ENCODE measurements at regions not wholly inside any gene's neighbourhood (a gene's known extent, or its start where the extent isn't known, plus 50 kb on each side); places are given as distances from the start of the nearest gene placed in this dataset.

- TF ChIP-seq, protein P1, sequence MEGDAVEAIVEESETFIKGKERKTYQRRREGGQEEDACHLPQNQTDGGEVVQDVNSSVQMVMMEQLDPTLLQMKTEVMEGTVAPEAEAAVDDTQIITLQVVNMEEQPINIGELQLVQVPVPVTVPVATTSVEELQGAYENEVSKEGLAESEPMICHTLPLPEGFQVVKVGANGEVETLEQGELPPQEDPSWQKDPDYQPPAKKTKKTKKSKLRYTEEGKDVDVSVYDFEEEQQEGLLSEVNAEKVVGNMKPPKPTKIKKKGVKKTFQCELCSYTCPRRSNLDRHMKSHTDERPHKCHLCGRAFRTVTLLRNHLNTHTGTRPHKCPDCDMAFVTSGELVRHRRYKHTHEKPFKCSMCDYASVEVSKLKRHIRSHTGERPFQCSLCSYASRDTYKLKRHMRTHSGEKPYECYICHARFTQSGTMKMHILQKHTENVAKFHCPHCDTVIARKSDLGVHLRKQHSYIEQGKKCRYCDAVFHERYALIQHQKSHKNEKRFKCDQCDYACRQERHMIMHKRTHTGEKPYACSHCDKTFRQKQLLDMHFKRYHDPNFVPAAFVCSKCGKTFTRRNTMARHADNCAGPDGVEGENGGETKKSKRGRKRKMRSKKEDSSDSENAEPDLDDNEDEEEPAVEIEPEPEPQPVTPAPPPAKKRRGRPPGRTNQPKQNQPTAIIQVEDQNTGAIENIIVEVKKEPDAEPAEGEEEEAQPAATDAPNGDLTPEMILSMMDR (IDR thresholded peaks at IDR 0.05) = no peak
- TF ChIP-seq POLR2A (IDR thresholded peaks at IDR 0.05) = no peak
- WGBS, 4 donors = 72 to 93% (median 84%) methylated on average over 6 of the region's 6 CpGs
- Histone ChIP-seq H3K4me3 (no peak overlapping the region), H3K27ac (no peak overlapping the region), H3K4me1 (no peaks in the 10 kb centered on the region), H3K9me3 (peaks cover 0 to 9% (median 0%) of the 10 kb centered on the region in 12 donors), H3K27me3 (peaks cover 0 to 4% (median 0%) of the 10 kb centered on the region in 9 donors), H3K36me3 (no peaks in the 10 kb centered on the region)
- no peak for DNase-seq
- ATAC-seq = no peak
- intact Hi-C loops (cut with DNase I) = no loop called here
Observed at GRCh38 chrX:26590849-26591248, 374.9 kb downstream of the MAGEB5 start.

- H3K9me3 ChIP-seq = no peaks in the 10 kb centered on the region
- no peak for TF ChIP-seq POLR2A (IDR thresholded peaks at IDR 0.05)
- TF ChIP-seq, protein P1 (IDR thresholded peaks at IDR 0.05) = no peak
- no peak overlapping the region for H3K27ac ChIP-seq
- intact Hi-C loops (cut with DNase I) = no loop called here
- ATAC-seq (no peak), DNase-seq (no peak)
- peaks cover 0 to 4% (median 0%) of the 10 kb centered on the region in 9 donors for H3K27me3 ChIP-seq
- no peaks in the 10 kb centered on the region for H3K36me3 ChIP-seq
- no peak overlapping the region for H3K4me3 ChIP-seq
- 64 to 87% (median 76%) methylated on average over 3 of the region's 3 CpGs for WGBS, 4 donors
- H3K4me1 ChIP-seq = no peaks in the 10 kb centered on the region
Observed at GRCh38 chrX:26586570-26586969, 370.6 kb downstream of the MAGEB5 start.

- DNase-seq = no peak
- intact Hi-C loops (cut with DNase I) = no loop called here
Observed at GRCh38 chrX:26581091-26581490, 365.1 kb downstream of the MAGEB5 start.

GRCh38 chrX:26580021-26580420 lies 364.1 kb downstream of the MAGEB5 start:
- Histone ChIP-seq H3K4me3 (no peak overlapping the region), H3K36me3 (no peaks in the 10 kb centered on the region), H3K4me1 (no peaks in the 10 kb centered on the region), H3K27ac (no peak overlapping the region), H3K27me3 (no peaks in the 10 kb centered on the region), H3K9me3 (no peaks in the 10 kb centered on the region)
- 36 to 62% (median 52%) methylated on average over 1 of the region's 1 CpG for WGBS, 4 donors
- TF ChIP-seq, protein P1 (IDR thresholded peaks at IDR 0.05) = no peak
- TF ChIP-seq POLR2A (IDR thresholded peaks at IDR 0.05) = no peak
- DNase-seq (no peak), ATAC-seq (no peak)
- intact Hi-C loops (cut with DNase I) = no loop called here

More at GRCh38 chrX:26581091-26581490, 365.1 kb downstream of the MAGEB5 start:
- H3K9me3 ChIP-seq = no peaks in the 10 kb centered on the region
- no peak for TF ChIP-seq POLR2A (IDR thresholded peaks at IDR 0.05)
- TF ChIP-seq, protein P1 (IDR thresholded peaks at IDR 0.05) = no peak
- H3K27ac ChIP-seq = no peak overlapping the region
- no peaks in the 10 kb centered on the region for H3K36me3 ChIP-seq
- no peak for ATAC-seq
- no peaks in the 10 kb centered on the region for H3K4me1 ChIP-seq
- H3K27me3 ChIP-seq = no peaks in the 10 kb centered on the region
- no peak overlapping the region for H3K4me3 ChIP-seq
